ENCODE measurements at regions not wholly inside any gene's neighbourhood (a gene's known extent, or its start where the extent isn't known, plus 50 kb on each side); places are given as distances from the start of the nearest gene placed in this dataset.

DNA sequence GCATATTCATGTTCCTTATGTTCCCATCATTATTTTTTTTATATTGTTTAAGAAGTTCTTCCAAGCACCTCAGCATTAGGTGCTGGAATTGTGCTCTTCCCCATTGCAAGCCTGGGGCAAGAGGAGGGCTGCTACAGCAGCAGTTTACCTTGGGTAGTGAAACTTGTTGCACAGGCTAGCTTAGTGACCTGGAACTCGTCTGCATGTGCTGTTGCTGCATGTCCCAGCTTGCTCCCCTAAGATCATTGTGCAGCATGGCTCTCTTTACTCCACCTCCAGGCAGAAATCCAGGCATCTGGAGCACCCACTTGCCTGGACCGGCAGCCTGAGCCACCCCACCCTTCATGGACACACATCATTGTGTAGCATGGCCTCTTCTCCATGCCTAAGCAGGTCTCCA, 776.0 kb downstream of the GLUD2 start:
- no peak overlapping the region for H3K4me3 ChIP-seq (replicated peaks in 1 of 2; ENCODE audit: low read depth in 2 of 2, low read length in 2 of 2)
- TF ChIP-seq, protein P1, sequence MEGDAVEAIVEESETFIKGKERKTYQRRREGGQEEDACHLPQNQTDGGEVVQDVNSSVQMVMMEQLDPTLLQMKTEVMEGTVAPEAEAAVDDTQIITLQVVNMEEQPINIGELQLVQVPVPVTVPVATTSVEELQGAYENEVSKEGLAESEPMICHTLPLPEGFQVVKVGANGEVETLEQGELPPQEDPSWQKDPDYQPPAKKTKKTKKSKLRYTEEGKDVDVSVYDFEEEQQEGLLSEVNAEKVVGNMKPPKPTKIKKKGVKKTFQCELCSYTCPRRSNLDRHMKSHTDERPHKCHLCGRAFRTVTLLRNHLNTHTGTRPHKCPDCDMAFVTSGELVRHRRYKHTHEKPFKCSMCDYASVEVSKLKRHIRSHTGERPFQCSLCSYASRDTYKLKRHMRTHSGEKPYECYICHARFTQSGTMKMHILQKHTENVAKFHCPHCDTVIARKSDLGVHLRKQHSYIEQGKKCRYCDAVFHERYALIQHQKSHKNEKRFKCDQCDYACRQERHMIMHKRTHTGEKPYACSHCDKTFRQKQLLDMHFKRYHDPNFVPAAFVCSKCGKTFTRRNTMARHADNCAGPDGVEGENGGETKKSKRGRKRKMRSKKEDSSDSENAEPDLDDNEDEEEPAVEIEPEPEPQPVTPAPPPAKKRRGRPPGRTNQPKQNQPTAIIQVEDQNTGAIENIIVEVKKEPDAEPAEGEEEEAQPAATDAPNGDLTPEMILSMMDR (IDR thresholded peaks at IDR 0.05; ENCODE audit: low read depth, low read length), result no peak
- no peak for DNase-seq (ENCODE audit: low read depth in 2 of 2)

DNA sequence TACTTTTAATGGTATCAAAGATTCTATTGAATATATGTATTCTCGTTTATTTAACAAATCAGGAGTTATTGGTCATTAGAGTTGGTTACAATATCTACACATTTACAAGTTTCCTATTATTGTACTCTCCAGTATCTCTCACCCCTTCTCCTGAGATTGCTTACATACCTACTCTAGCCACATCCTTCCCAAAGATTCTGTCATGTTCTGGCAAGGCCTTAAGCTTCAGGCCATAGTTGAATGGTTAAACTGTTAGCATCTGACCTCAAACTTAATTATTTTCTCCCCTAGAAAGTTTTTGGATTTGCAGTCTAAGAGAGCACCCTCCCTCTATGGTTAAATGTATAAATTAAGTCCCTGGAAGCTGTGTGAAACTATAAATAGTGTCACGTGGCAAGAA, 784.2 kb downstream of the GLUD2 start:
- no peak overlapping the region for H3K4me3 ChIP-seq (replicated peaks in 1 of 2; ENCODE audit: low read depth in 2 of 2, low read length in 2 of 2)
- TF ChIP-seq, protein P1 (IDR thresholded peaks at IDR 0.05; ENCODE audit: low read depth, low read length), result no peak
- DNase-seq (ENCODE audit: low read depth in 2 of 2), result peak; percentile 0 to 10

DNA sequence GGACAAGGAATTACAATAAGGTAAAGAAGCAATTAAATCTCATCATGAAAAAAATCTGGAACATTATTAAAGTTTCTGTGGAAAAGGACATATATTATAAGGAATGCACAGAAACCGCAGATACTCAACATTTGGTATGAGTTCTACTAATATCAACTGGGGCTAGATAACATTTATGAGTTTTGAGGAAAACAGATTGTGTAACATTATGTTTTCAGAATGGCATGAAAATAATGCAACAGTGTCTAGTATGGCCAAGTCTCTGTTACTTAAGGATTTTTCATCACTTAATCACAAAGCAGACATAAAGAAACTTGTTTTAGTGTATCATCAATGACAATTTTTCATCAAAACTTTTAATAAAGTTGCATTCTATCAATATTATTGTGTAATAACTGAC, 785.0 kb downstream of the GLUD2 start:
- TF ChIP-seq, protein P1 (IDR thresholded peaks at IDR 0.05; ENCODE audit: low read depth, low read length), result no peak
- peak; percentile 17 to 22 for DNase-seq (ENCODE audit: low read depth in 2 of 2)
- no peak overlapping the region for H3K4me3 ChIP-seq (replicated peaks in 1 of 2; ENCODE audit: low read depth in 2 of 2, low read length in 2 of 2)

DNA sequence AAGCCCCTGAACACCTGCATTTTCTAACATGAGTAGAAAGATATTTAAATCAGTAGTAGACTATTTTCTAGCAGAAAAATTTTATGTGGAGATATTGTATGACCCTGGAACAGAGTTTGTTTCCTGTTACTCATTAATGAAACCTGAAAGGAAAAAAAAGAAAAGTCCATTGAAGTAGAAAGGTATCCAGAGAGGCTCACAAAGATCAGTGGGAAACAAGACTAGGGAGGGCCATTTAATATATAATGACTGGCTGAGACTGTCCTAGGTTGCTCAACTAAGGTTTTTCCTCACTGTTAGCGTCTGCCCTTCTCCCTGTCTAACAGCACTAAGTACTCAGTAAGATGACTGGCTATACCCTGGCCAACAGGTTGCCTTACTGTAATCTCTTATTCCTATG, 788.6 kb downstream of the GLUD2 start:
- no peak for DNase-seq (ENCODE audit: low read depth in 2 of 2)
- TF ChIP-seq, protein P1 (IDR thresholded peaks at IDR 0.05; ENCODE audit: low read depth, low read length), result no peak
- H3K4me3 ChIP-seq (replicated peaks in 1 of 2; ENCODE audit: low read depth in 2 of 2, low read length in 2 of 2), result no peak overlapping the region

DNA sequence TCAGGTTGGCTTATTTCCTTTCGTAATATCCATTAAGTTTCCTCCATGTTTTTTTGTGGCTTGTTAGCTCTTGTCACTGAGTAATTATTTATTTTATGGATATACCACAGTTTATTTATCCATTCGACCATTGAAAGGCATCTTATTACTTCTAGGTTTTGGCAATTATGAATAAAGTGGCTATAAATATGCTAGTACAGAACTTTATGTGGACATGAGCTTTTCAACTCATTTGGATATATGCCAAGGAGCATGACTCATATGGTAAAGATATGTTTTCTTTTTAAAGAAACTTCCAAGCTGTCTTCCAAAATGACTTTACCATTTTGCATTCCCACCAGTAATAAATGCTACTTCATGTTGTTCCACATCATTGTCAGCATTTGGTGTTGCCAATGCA, 803.6 kb downstream of the GLUD2 start:
- TF ChIP-seq, protein P1 (IDR thresholded peaks at IDR 0.05; ENCODE audit: low read depth, low read length), result no peak
- DNase-seq (ENCODE audit: low read depth in 2 of 2), result peak; percentile 33 to 55
- H3K4me3 ChIP-seq (replicated peaks in 1 of 2; ENCODE audit: low read depth in 2 of 2, low read length in 2 of 2), result no peak overlapping the region

DNA sequence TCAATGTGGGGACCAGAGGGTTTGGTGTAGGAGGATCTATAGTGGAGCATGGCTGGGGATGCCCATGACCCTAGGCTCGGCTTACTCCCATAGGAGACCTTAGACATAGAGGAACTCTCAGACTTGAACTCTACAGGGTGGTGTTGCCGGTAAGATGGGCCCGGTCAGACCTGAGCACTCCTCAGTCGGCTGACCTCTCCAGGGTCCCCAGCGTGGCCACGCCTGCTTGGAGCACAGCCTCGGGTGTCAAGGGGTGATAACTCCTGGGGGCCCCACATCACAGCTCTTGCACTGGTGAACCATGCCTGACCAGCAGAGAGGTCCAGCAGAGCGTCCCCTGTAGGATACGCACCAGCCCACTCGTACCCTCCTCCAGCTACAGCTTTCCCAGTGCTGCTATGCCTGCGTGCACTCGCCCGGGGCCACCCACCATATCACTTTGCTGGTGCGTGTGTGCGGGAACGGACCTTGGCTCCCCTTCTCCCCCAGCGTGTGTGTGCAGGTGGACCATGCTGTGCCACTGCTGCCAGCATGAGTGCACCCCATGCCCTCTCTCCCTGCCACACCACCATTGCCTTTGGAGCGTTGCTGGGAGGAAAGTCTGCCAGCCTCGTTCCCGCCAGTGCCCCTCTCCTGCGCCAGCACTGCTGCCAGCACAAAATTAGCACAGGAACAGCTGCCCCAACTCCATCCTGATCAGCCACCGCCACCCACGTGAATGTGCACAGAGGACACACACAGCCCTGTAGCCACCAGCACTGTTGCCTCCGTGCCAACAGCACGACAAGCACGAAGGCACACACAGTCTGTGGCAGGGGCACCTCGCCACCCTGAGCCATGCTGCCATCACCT, 806.6 kb downstream of the GLUD2 start:
- TF ChIP-seq, protein P1 (IDR thresholded peaks at IDR 0.05; ENCODE audit: low read depth, low read length), result no peak
- no peak for DNase-seq (ENCODE audit: low read depth in 2 of 2)
- H3K4me3 ChIP-seq (replicated peaks in 1 of 2; ENCODE audit: low read depth in 2 of 2, low read length in 2 of 2), result no peak overlapping the region

DNA sequence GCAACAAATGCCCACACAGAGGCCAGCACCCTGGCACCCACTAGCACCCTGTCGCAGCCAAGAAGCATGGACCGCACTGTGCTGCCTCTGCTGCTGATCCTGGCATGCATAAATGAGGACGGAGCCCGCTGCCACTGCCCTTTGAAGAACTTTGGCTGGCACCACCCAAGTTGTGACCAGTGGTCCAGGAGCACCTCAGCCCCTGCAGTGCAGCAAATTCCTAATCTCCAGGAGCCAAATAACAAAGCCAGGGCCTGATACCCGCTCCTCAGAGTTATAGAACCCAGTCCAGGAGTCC, 807.2 kb downstream of the GLUD2 start:
- TF ChIP-seq, protein P1 (IDR thresholded peaks at IDR 0.05; ENCODE audit: low read depth, low read length), result no peak
- no peak overlapping the region for H3K4me3 ChIP-seq (replicated peaks in 1 of 2; ENCODE audit: low read depth in 2 of 2, low read length in 2 of 2)
- DNase-seq (ENCODE audit: low read depth in 2 of 2), result no peak
